ENCODE measurements at regions not wholly inside any gene's neighbourhood (a gene's known extent, or its start where the extent isn't known, plus 50 kb on each side); places are given as distances from the start of the nearest gene placed in this dataset.

- TF ChIP-seq CTCF (IDR thresholded peaks at IDR 0.05; ENCODE audit: insufficient read depth, low read length) (no peak), REST (IDR thresholded peaks at IDR 0.05; ENCODE audit: insufficient replicate concordance, low read depth) (no peak), SPI1 (IDR thresholded peaks at IDR 0.05; ENCODE audit: borderline replicate concordance, low read depth) (no peak), GABPA (IDR thresholded peaks at IDR 0.05; ENCODE audit: low read depth) (no peak), POLR2AphosphoS5 (IDR thresholded peaks at IDR 0.05; ENCODE audit: low read depth) (no peak)
- Histone ChIP-seq H3K27ac (replicated peaks) (no peak overlapping the region), H3K27me3 (ENCODE audit: insufficient read depth, poor library complexity, severe bottlenecking) (peaks cover 4% of the 10 kb centered on the region), H3K4me3 (replicated peaks; ENCODE audit: insufficient read depth, low read length) (no peak overlapping the region)
- no peak for DNase-seq (ENCODE audit: low read depth in 1 of 2, low spot score in 1 of 2)
Measured at GRCh38 chr16:51553314-51553713, 402.2 kb upstream of the SALL1 start.

- no peak for DNase-seq (ENCODE audit: low read depth in 1 of 2, low spot score in 1 of 2)
- H3K27ac ChIP-seq (replicated peaks) = no peak overlapping the region
- no peak for TF ChIP-seq SPI1 (IDR thresholded peaks at IDR 0.05; ENCODE audit: borderline replicate concordance, low read depth)
- no peak for TF ChIP-seq REST (IDR thresholded peaks at IDR 0.05; ENCODE audit: insufficient replicate concordance, low read depth)
- no peak for TF ChIP-seq CTCF (IDR thresholded peaks at IDR 0.05; ENCODE audit: insufficient read depth, low read length)
- TF ChIP-seq GABPA (IDR thresholded peaks at IDR 0.05; ENCODE audit: low read depth) = no peak
- TF ChIP-seq POLR2AphosphoS5 (IDR thresholded peaks at IDR 0.05; ENCODE audit: low read depth) = no peak
- H3K27me3 ChIP-seq (ENCODE audit: insufficient read depth, poor library complexity, severe bottlenecking) = peaks cover 2% of the 10 kb centered on the region
- H3K4me3 ChIP-seq (replicated peaks; ENCODE audit: insufficient read depth, low read length) = no peak overlapping the region
Measured at GRCh38 chr16:51550800-51551347, 399.8 kb upstream of the SALL1 start.

- TF ChIP-seq POLR2AphosphoS5 (IDR thresholded peaks at IDR 0.05; ENCODE audit: low read depth) = no peak
- no peak for TF ChIP-seq SPI1 (IDR thresholded peaks at IDR 0.05; ENCODE audit: borderline replicate concordance, low read depth)
- no peak for TF ChIP-seq CTCF (IDR thresholded peaks at IDR 0.05; ENCODE audit: insufficient read depth, low read length)
- no peak for TF ChIP-seq REST (IDR thresholded peaks at IDR 0.05; ENCODE audit: insufficient replicate concordance, low read depth)
- no peak for TF ChIP-seq GABPA (IDR thresholded peaks at IDR 0.05; ENCODE audit: low read depth)
- H3K4me3 ChIP-seq (replicated peaks; ENCODE audit: insufficient read depth, low read length) = no peak overlapping the region
- no peak for DNase-seq (ENCODE audit: low read depth in 1 of 2, low spot score in 1 of 2)
Measured at GRCh38 chr16:51549836-51550235, 398.8 kb upstream of the SALL1 start.

More at GRCh38 chr16:51549836-51550235, 398.8 kb upstream of the SALL1 start:
- Histone ChIP-seq H3K27ac (replicated peaks) (no peak overlapping the region), H3K27me3 (ENCODE audit: insufficient read depth, poor library complexity, severe bottlenecking) (peaks cover 2% of the 10 kb centered on the region)

All from HL-60 (cell line).